ENCODE measurements at regions not wholly inside any gene's neighbourhood (a gene's known extent, or its start where the extent isn't known, plus 50 kb on each side); places are given as distances from the start of the nearest gene placed in this dataset.

DNA sequence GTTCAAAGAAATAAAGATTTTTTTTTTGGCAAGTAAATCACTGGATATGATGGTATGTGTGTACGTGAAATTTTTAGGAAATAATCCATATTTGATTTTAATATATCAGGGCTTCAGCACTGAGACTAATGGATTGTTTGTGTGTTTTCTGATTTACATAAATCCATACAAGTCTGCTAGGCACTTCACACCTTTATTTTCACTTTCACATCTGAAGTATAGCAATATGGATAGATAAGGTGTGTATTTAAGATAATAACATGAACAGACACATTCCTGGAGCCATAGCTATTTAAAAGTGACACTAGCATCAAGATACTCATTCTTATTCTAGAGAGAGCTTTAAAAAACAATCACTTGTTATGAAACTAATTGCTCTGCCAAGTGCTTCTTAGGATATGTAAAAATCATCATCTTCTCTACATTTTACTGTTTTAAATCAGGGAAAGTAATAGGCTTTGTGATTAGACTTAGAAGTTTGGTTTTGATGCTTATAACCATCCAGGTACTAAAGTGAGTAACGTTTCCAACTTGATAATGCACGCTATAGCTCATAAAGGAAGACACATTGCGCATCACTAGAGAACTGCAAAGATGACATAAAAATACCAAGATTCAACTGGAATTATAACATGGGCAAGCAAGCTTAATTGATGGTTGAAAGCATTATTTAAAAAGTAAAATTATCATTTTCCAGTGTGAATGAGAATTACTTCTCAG is 208.9 kb downstream of the ZEB2 start:
- no peak for DNase-seq (ENCODE audit: low read depth)
- no peak overlapping the region for H3K4me3 ChIP-seq (ENCODE audit: low read length)
- TF ChIP-seq, protein P1, sequence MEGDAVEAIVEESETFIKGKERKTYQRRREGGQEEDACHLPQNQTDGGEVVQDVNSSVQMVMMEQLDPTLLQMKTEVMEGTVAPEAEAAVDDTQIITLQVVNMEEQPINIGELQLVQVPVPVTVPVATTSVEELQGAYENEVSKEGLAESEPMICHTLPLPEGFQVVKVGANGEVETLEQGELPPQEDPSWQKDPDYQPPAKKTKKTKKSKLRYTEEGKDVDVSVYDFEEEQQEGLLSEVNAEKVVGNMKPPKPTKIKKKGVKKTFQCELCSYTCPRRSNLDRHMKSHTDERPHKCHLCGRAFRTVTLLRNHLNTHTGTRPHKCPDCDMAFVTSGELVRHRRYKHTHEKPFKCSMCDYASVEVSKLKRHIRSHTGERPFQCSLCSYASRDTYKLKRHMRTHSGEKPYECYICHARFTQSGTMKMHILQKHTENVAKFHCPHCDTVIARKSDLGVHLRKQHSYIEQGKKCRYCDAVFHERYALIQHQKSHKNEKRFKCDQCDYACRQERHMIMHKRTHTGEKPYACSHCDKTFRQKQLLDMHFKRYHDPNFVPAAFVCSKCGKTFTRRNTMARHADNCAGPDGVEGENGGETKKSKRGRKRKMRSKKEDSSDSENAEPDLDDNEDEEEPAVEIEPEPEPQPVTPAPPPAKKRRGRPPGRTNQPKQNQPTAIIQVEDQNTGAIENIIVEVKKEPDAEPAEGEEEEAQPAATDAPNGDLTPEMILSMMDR (conservative IDR thresholded peaks at IDR 0.05; ENCODE audit: low read length), result no peak

- no peak for DNase-seq (ENCODE audit: low read depth)
- TF ChIP-seq, protein P1 (conservative IDR thresholded peaks at IDR 0.05; ENCODE audit: low read length), result no peak
- H3K4me3 ChIP-seq (ENCODE audit: low read length), result no peak overlapping the region
Measured at GRCh38 chr2:144310484-144310883, 209.4 kb downstream of the ZEB2 start.

DNA sequence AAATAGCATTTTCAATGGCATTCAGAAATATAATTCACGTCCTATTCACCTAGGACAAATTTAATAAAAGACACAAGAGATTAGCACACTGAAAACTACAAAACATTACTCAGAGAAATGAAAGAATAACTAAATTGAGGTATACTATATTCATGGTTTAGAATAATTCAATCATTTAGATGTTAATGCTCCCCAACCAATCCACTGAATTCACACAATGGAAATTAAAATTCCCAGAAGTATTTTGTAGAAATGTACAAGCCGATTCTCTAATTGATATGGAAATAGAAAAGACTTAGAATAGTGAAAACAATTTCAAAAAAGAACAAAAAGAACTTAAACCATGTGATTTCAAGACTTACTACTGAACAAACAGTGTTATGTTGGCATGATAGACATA is 212.2 kb downstream of the ZEB2 start:
- no peak overlapping the region for H3K4me3 ChIP-seq (ENCODE audit: low read length)
- no peak for DNase-seq (ENCODE audit: low read depth)
- TF ChIP-seq, protein P1 (conservative IDR thresholded peaks at IDR 0.05; ENCODE audit: low read length), result no peak

DNA sequence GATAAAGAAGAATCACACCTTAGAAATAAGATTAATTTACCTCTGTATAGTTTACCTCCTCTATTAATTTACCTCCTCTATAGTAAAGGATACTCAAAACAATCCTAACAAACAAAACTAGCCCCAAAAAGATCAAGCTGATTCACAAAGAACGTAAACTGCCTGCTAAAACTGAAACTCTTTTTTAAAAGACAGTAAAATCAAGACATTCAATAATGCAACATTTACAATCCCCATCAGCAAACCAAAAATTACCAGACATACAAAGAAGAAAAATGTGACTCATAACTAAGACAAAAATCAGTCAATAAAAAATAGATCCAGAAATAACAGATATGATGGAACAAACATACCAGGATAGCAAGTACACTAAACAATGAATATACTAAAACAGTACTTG is 215.7 kb downstream of the ZEB2 start:
- H3K4me3 ChIP-seq (ENCODE audit: low read length), result no peak overlapping the region
- DNase-seq (ENCODE audit: low read depth), result no peak

GRCh38 chr2:144300632-144301031 is 219.3 kb downstream of the ZEB2 start:
- H3K4me3 ChIP-seq (ENCODE audit: low read length), result no peak overlapping the region
- no peak for DNase-seq (ENCODE audit: low read depth)
- TF ChIP-seq, protein P1 (conservative IDR thresholded peaks at IDR 0.05; ENCODE audit: low read length), result no peak

More for the DNA sequence above, 215.7 kb downstream of the ZEB2 start:
- TF ChIP-seq, protein P1 (conservative IDR thresholded peaks at IDR 0.05; ENCODE audit: low read length), result no peak

DNA sequence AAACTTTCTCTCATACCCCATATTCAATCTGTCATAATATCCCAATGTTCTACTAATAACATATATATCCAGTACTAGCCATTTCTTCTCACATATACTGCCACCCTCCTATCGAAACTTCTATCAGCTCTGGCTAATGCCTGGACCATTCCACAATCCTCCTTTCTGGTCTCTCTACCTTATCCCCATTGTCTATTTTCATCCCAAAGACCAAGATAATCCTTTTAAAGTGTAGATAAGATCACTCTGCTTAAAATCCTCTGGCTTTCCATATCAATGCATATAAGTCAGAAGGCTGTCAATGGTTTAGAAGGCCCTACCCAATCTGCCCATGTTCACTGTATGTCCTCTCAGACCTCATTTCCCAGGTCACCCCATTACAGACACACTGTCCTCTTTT is 229.6 kb downstream of the ZEB2 start:
- DNase-seq (ENCODE audit: low read depth), result no peak
- TF ChIP-seq, protein P1 (conservative IDR thresholded peaks at IDR 0.05; ENCODE audit: low read length), result no peak
- no peak overlapping the region for H3K4me3 ChIP-seq (ENCODE audit: low read length)

- TF ChIP-seq, protein P1 (conservative IDR thresholded peaks at IDR 0.05; ENCODE audit: low read length), result no peak
- H3K4me3 ChIP-seq (ENCODE audit: low read length), result no peak overlapping the region
- no peak for DNase-seq (ENCODE audit: low read depth)
Measured at GRCh38 chr2:144288438-144288837, 231.5 kb downstream of the ZEB2 start.
